H1 (cell line): ENCODE measurements at regions not wholly inside any gene's neighbourhood (a gene's known extent, or its start where the extent isn't known, plus 50 kb on each side); places are given as distances from the start of the nearest gene placed in this dataset.

Experiments
- CTCF ChIA-PET: fragments of 300-600 bp; sonication (Branson Sonifier 250); formaldehyde crosslinking; loops from one replicate; lab custom pipeline; 2021; ENCODE audit not compliant: partially characterized antibody; lab: Charles Lee
- POLR2A ChIA-PET: fragments of 300-600 bp; sonication (Branson Sonifier 250); formaldehyde crosslinking; loops from one replicate; lab custom pipeline; 2021; ENCODE audit warnings: inconsistent platforms; ENCODE audit not compliant: partially characterized antibody; lab: Charles Lee
- DNase-seq, 2 experiments: peaks; one replicate each; pipeline versions ENCODE4 v3.0.0 to v3.0.0-alpha.2; 2010 to 2022; ENCODE audit warnings: low spot score in 2 of 2, low read depth in 1 of 2, mixed read lengths in 1 of 2
- FAIRE-seq: peaks from 2 replicates; lab custom pipeline; 2011; peaks lifted over from hg19 to GRCh38; lab: Jason Lieb, UNC
- H2AFZ ChIP-seq: 2 replicates; pipeline ENCODE4 v1.8.1; 2012; ENCODE audit warnings: low read length, inconsistent platforms
- H2AK5ac ChIP-seq: 2 replicates; pipeline ENCODE4 v1.6.1; 2013; ENCODE audit warnings: low read depth, low read length
- H2BK120ac ChIP-seq: replicated peaks from 2 replicates; pipeline ENCODE3; 2013; ENCODE audit warnings: low read depth, low read length, inconsistent platforms
- H2BK12ac ChIP-seq: 2 replicates; pipeline ENCODE4 v1.6.1; 2013; ENCODE audit warnings: low read depth, low read length
- H2BK15ac ChIP-seq: 2 replicates; pipeline ENCODE4 v1.6.1; 2013; ENCODE audit warnings: low read length
- H2BK20ac ChIP-seq: 2 replicates; pipeline ENCODE4 v1.6.1; 2013; ENCODE audit warnings: low read length
- H2BK5ac ChIP-seq: 2 replicates; pipeline ENCODE4 v1.6.1; 2013; ENCODE audit warnings: low read depth, low read length
- H3K14ac ChIP-seq: 2 replicates; pipeline ENCODE4 v1.6.1; 2013; ENCODE audit warnings: inconsistent platforms; ENCODE audit not compliant: insufficient read length
- H3K18ac ChIP-seq: 2 replicates; pipeline ENCODE4 v1.6.1; 2013; ENCODE audit warnings: low read length; ENCODE audit errors: extremely low read depth
- H3K23ac ChIP-seq: 2 replicates; pipeline ENCODE4 v1.6.1; 2013; ENCODE audit warnings: inconsistent platforms; ENCODE audit not compliant: insufficient read length
- H3K23me2 ChIP-seq: 2 replicates; pipeline ENCODE4 v1.6.1; 2013; ENCODE audit warnings: low read depth, low read length
- H3K27ac ChIP-seq: 2 replicates; pipeline ENCODE4 v1.6.1; 2011; ENCODE audit warnings: low read depth, low read length, inconsistent platforms
- H3K27me3 ChIP-seq, 4 experiments: replicated peaks in 1 of 4; 1 replicate in 1 of 4; 2 replicates in 3 of 4; pipeline versions ENCODE4 v1.6.1 to v1.8.1; 2011 to 2013; ENCODE audit warnings: low read length in 3 of 4, mild to moderate bottlenecking in 3 of 4, inconsistent platforms in 2 of 4, mixed read lengths in 2 of 4, moderate library complexity in 1 of 4; ENCODE audit not compliant: control insufficient read depth in 3 of 4, insufficient read depth in 3 of 4; ENCODE audit errors: extremely low read depth in 1 of 4
- H3K36me3 ChIP-seq, 4 experiments: 2 replicates each; pipeline versions ENCODE4 v1.6.1 to v1.8.1; 2011 to 2013; ENCODE audit warnings: mild to moderate bottlenecking in 4 of 4, low read length in 3 of 4, moderate library complexity in 2 of 4, control low read depth in 1 of 4, inconsistent platforms in 1 of 4; ENCODE audit not compliant: insufficient read depth in 4 of 4, control insufficient read depth in 2 of 4
- H3K4ac ChIP-seq: replicated peaks from 2 replicates; pipeline ENCODE3; 2013; ENCODE audit warnings: low read length, low read depth, mixed read lengths, inconsistent platforms; ENCODE audit not compliant: insufficient read length
- H3K4me1 ChIP-seq, 4 experiments: replicated peaks in 1 of 4; 1 replicate in 1 of 4; 2 replicates in 3 of 4; pipeline versions ENCODE4 v1.6.1 to v1.8.1; 2011 to 2013; ENCODE audit warnings: low read length in 3 of 4, inconsistent platforms in 2 of 4, mixed read lengths in 1 of 4; ENCODE audit not compliant: insufficient read depth in 4 of 4, control insufficient read depth in 3 of 4
- H3K4me2 ChIP-seq, 2 experiments: 2 replicates each; pipeline versions ENCODE4 v1.6.1 to v1.8.1; 2011 to 2013; ENCODE audit warnings: low read depth in 2 of 2, low read length in 2 of 2, control low read depth in 1 of 2, inconsistent platforms in 1 of 2, mild to moderate bottlenecking in 1 of 2; ENCODE audit not compliant: insufficient read depth in 1 of 2
- H3K4me3 ChIP-seq, 4 experiments: fragments of 200-600, 300-600 bp in 1 of 4; sonication (generic), shearing (Covaris generic), sonication (Bioruptor Twin) in 1 of 4; 2 replicates each; pipeline versions ENCODE4 v1.5.1 to v1.8.1; 2011 to 2016; ENCODE audit warnings: low read length in 4 of 4, low read depth in 3 of 4, control low read depth in 2 of 4, inconsistent platforms in 2 of 4, mild to moderate bottlenecking in 2 of 4, mixed read lengths in 1 of 4, moderate library complexity in 1 of 4; ENCODE audit not compliant: insufficient read depth in 2 of 4; ENCODE audit errors: extremely low read depth in 1 of 4
- H3K56ac ChIP-seq: replicated peaks from 2 replicates; pipeline ENCODE3; 2013; ENCODE audit warnings: low read depth, mild to moderate bottlenecking, mixed read lengths, low read length, inconsistent platforms; ENCODE audit not compliant: insufficient read length
- H3K79me1 ChIP-seq: 2 replicates; pipeline ENCODE4 v1.6.1; 2013; ENCODE audit warnings: low read depth, low read length, control low read depth
- H3K79me2 ChIP-seq, 2 experiments: 2 replicates each; pipeline versions ENCODE4 v1.6.1 to v1.8.1; 2012 to 2013; ENCODE audit warnings: low read length in 2 of 2, mild to moderate bottlenecking in 2 of 2, inconsistent platforms in 1 of 2; ENCODE audit not compliant: insufficient read depth in 2 of 2, control insufficient read depth in 1 of 2
- H3K9ac ChIP-seq, 4 experiments: replicated peaks in 1 of 4; 1 replicate in 1 of 4; 2 replicates in 3 of 4; pipeline versions ENCODE4 v1.6.1 to v1.8.1; 2011 to 2013; ENCODE audit warnings: low read depth in 3 of 4, low read length in 3 of 4, control low read depth in 2 of 4, mild to moderate bottlenecking in 2 of 4, moderate library complexity in 2 of 4, inconsistent platforms in 1 of 4; ENCODE audit errors: extremely low read depth in 1 of 4
- H3K9me3 ChIP-seq, 2 experiments: 2 replicates each; pipeline versions ENCODE4 v1.6.1 to v1.8.1; 2012 to 2013; ENCODE audit warnings: mild to moderate bottlenecking in 2 of 2, moderate library complexity in 2 of 2, control low read depth in 1 of 2, inconsistent platforms in 1 of 2, low read depth in 1 of 2, low read length in 1 of 2, mixed read lengths in 1 of 2; ENCODE audit not compliant: insufficient read depth in 2 of 2
- H4K20me1 ChIP-seq, 2 experiments: replicated peaks in 1 of 2; 2 replicates each; pipeline versions ENCODE3 to v1.8.1; 2011 to 2013; ENCODE audit warnings: inconsistent platforms in 2 of 2, low read length in 2 of 2, mild to moderate bottlenecking in 1 of 2; ENCODE audit not compliant: insufficient read depth in 2 of 2, control insufficient read depth in 1 of 2
- H4K5ac ChIP-seq: 2 replicates; pipeline ENCODE4 v1.6.1; 2013; ENCODE audit warnings: low read length, low read depth, mixed read lengths, inconsistent platforms; ENCODE audit not compliant: insufficient read length
- H4K8ac ChIP-seq: 2 replicates; pipeline ENCODE4 v1.8.0; 2013; ENCODE audit warnings: mild to moderate bottlenecking, moderate library complexity, low read length, inconsistent platforms; ENCODE audit not compliant: insufficient read depth; ENCODE audit errors: extremely low read depth
- H4K91ac ChIP-seq: replicated peaks from 2 replicates; pipeline ENCODE3; 2013; ENCODE audit warnings: low read length, mixed read lengths, inconsistent platforms; ENCODE audit not compliant: insufficient read length
- CEBPB ChIP-seq: IDR thresholded peaks from 2 replicates; pipeline ENCODE4 v1.6.1; 2012; ENCODE audit warnings: low read depth, low read length
- FOSL1 ChIP-seq: IDR thresholded peaks from 2 replicates; pipeline ENCODE4 v1.6.1; 2011; ENCODE audit warnings: mild to moderate bottlenecking, low read depth, low read length, moderate library complexity; ENCODE audit not compliant: insufficient read depth
- JUN ChIP-seq: IDR thresholded peaks from 2 replicates; pipeline ENCODE4 v1.6.1; 2011; ENCODE audit warnings: low read depth, mild to moderate bottlenecking, improper control_type of control experiment, low read length
- PHF8 ChIP-seq: fragments of 200-600 bp; sonication (generic); conservative IDR thresholded peaks from 2 replicates; pipeline ENCODE4 v1.7.1; 2012; ENCODE audit warnings: low read depth, mild to moderate bottlenecking, inconsistent platforms, low read length, moderate library complexity
- POLR2AphosphoS5 ChIP-seq: IDR thresholded peaks from 2 replicates; pipeline ENCODE4 v1.6.1; 2011; ENCODE audit warnings: low read depth, low read length
- RNF2 ChIP-seq: fragments of 200-900, 300-1000 bp; sonication (generic); IDR thresholded peaks from 2 replicates; pipeline ENCODE4 v1.7.1; 2016; ENCODE audit warnings: borderline replicate concordance, low read depth, mild to moderate bottlenecking, antibody characterized with exemption, low read length; ENCODE audit not compliant: poor library complexity, severe bottlenecking; ENCODE audit errors: missing control alignments
- SAP30 ChIP-seq: fragments of 300-600 bp; sonication (generic); IDR thresholded peaks from 2 replicates; pipeline ENCODE4 v1.7.1; 2012; ENCODE audit warnings: low read length, moderate library complexity, mild to moderate bottlenecking, inconsistent platforms; ENCODE audit not compliant: insufficient read depth, insufficient replicate concordance
- SP1 ChIP-seq: IDR thresholded peaks from 2 replicates; pipeline ENCODE4 v1.6.1; 2011; ENCODE audit warnings: low read depth, low read length
- YY1 ChIP-seq: IDR thresholded peaks from 2 replicates; pipeline ENCODE4 v1.6.1; 2011; ENCODE audit warnings: low read depth, mild to moderate bottlenecking, low read length
- WGBS, 2 experiments: shearing (Covaris generic) in 1 of 2; methylation state at CpG; one replicate each; pipeline versions ENCODE4 v1.1.6 to v1.1.7; 2013 to 2015; ENCODE audit warnings: low lambda C conversion rate in 2 of 2, mixed read lengths in 2 of 2, inconsistent platforms in 1 of 2, low coverage in 1 of 2, missing lambda C conversion rate in 1 of 2; ENCODE audit not compliant: insufficient replicate concordance in 2 of 2, insufficient coverage in 1 of 2, insufficient read length in 1 of 2; ENCODE audit errors: extremely low coverage in 1 of 2, missing lambda C conversion rate in 1 of 2; 5-methylcytosine and 5-hydroxymethylcytosine counted together

GRCh38 chr5:163653526-163653925, 148.1 kb downstream of the MAT2B start:
- Histone ChIP-seq H3K9ac (no peak overlapping the region), H4K5ac (no peak overlapping the region), H2AFZ (no peak overlapping the region), H3K79me2 (no peaks in the 10 kb centered on the region), H3K9me3 (no peaks in the 10 kb centered on the region), H2BK120ac (no peak overlapping the region), H3K4me3 (no peak overlapping the region), H3K23me2 (no peaks in the 10 kb centered on the region), H3K4me2 (no peak overlapping the region), H3K56ac (no peak overlapping the region), H2BK12ac (no peak overlapping the region), H3K4me1 (no peaks in the 10 kb centered on the region), H2AK5ac (no peak overlapping the region), H2BK20ac (no peak overlapping the region), H3K14ac (no peak overlapping the region), H3K23ac (no peak overlapping the region), H3K36me3 (no peaks in the 10 kb centered on the region), H2BK5ac (no peak overlapping the region), H3K79me1 (no peaks in the 10 kb centered on the region), H2BK15ac (no peak overlapping the region), H4K20me1 (no peaks in the 10 kb centered on the region), H3K27me3 (no peaks in the 10 kb centered on the region), H4K91ac (no peak overlapping the region), H3K4ac (no peak overlapping the region), H3K18ac (no peak overlapping the region), H3K27ac (no peak overlapping the region), H4K8ac (no peak overlapping the region)
- DNase-seq: no peak
- 85% methylated on average over 1 of the region's 1 CpG; no CpG with 5 or more reads in 1 of the 2 experiments for WGBS, 2 experiments
- CTCF ChIA-PET: no interaction called here
- no peak for FAIRE-seq
- POLR2A ChIA-PET: no interaction called here
- TF ChIP-seq YY1 (no peak), SP1 (no peak), FOSL1 (no peak), JUN (no peak), CEBPB (no peak), PHF8 (no peak), POLR2AphosphoS5 (no peak), RNF2 (no peak), SAP30 (no peak)
